HFFc6 (cell line): ENCODE measurements at regions not wholly inside any gene's neighbourhood (a gene's known extent, or its start where the extent isn't known, plus 50 kb on each side); places are given as distances from the start of the nearest gene placed in this dataset.

ENCODE experiments used
- DNase-seq: peaks from one replicate; pipeline ENCODE4 v3.0.0-alpha.2; 2018
- H3K27ac Mint-ChIP-seq: 2 replicates; pipeline ENCODE4 v1.8.0; 2020; ENCODE audit warnings: mild to moderate bottlenecking, mixed read lengths
- H3K27me3 Mint-ChIP-seq: 2 replicates; pipeline ENCODE4 v1.8.0; 2021; ENCODE audit warnings: mild to moderate bottlenecking, moderate library complexity, mixed read lengths; ENCODE audit not compliant: insufficient read depth
- H3K36me3 Mint-ChIP-seq: 2 replicates; pipeline ENCODE4 v1.8.0; 2021; ENCODE audit warnings: low read depth, mixed read lengths
- H3K4me1 Mint-ChIP-seq: 2 replicates; pipeline ENCODE4 v1.8.0; 2020; ENCODE audit warnings: low read depth, mixed read lengths
- H3K4me3 Mint-ChIP-seq: 2 replicates; pipeline ENCODE4 v1.8.0; 2020; ENCODE audit warnings: mild to moderate bottlenecking, moderate library complexity, mixed read lengths
- H3K9me3 Mint-ChIP-seq: 2 replicates; pipeline ENCODE4 v1.8.0; 2020; ENCODE audit warnings: mild to moderate bottlenecking, mixed read lengths
- CTCF ChIP-seq: fragments of 200-600 bp; sonication (generic); IDR thresholded peaks from 2 replicates; pipeline ENCODE4 v1.5.0; 2021; ENCODE audit warnings: antibody characterized with exemption, mild to moderate bottlenecking

GRCh38 chr21:39064325-39065012, 118.8 kb downstream of the PSMG1 start:
- no peak overlapping the region for H3K27ac Mint-ChIP-seq
- TF ChIP-seq CTCF: no peak
- H3K9me3 Mint-ChIP-seq: peaks cover 17% of the 10 kb centered on the region
- peaks cover 8% of the 10 kb centered on the region for H3K27me3 Mint-ChIP-seq
- H3K4me3 Mint-ChIP-seq: no peak overlapping the region
- DNase-seq: no peak
- peaks cover 26% of the 10 kb centered on the region for H3K4me1 Mint-ChIP-seq
- H3K36me3 Mint-ChIP-seq: peaks cover 12% of the 10 kb centered on the region; the same call in 1 of the 2 replicates

- Mint-ChIP-seq H3K27ac (no peak overlapping the region), H3K27me3 (peaks cover 8% of the 10 kb centered on the region), H3K4me3 (no peak overlapping the region), H3K9me3 (peaks cover 9% of the 10 kb centered on the region), H3K4me1 (peaks cover 26% of the 10 kb centered on the region), H3K36me3 (peaks cover 5% of the 10 kb centered on the region; the same call in 1 of the 2 replicates)
- no peak for DNase-seq
- TF ChIP-seq CTCF: no peak
These were observed 119.7 kb downstream of the PSMG1 start for GRCh38 chr21:39063517-39063916.

GRCh38 chr21:39062196-39062595, 121.1 kb downstream of the PSMG1 start:
- no peak for DNase-seq
- peaks cover 8% of the 10 kb centered on the region for H3K27me3 Mint-ChIP-seq
- H3K36me3 Mint-ChIP-seq: no peaks in the 10 kb centered on the region; the same call in 1 of the 2 replicates
- peaks cover 9% of the 10 kb centered on the region for H3K9me3 Mint-ChIP-seq
- no peak overlapping the region for H3K27ac Mint-ChIP-seq
- H3K4me3 Mint-ChIP-seq: no peak overlapping the region
- TF ChIP-seq CTCF: no peak
- peaks cover 16% of the 10 kb centered on the region for H3K4me1 Mint-ChIP-seq

- Mint-ChIP-seq H3K9me3 (peaks cover 9% of the 10 kb centered on the region), H3K27me3 (peaks cover 8% of the 10 kb centered on the region), H3K36me3 (no peaks in the 10 kb centered on the region; the same call in 1 of the 2 replicates), H3K27ac (no peak overlapping the region), H3K4me1 (peaks cover 12% of the 10 kb centered on the region; the same call in 1 of the 2 replicates), H3K4me3 (no peak overlapping the region)
- no peak for DNase-seq
- peak; percentile 24; the same call in 1 of the 2 replicates for TF ChIP-seq CTCF
These were observed 121.5 kb downstream of the PSMG1 start for GRCh38 chr21:39061766-39062165.

GRCh38 chr21:39060485-39061083, 122.7 kb downstream of the PSMG1 start:
- Mint-ChIP-seq H3K4me1 (peaks cover 9% of the 10 kb centered on the region; the same call in 1 of the 2 replicates), H3K4me3 (no peak overlapping the region), H3K36me3 (no peaks in the 10 kb centered on the region; the same call in 1 of the 2 replicates), H3K9me3 (peaks cover 9% of the 10 kb centered on the region), H3K27ac (no peak overlapping the region), H3K27me3 (peaks cover 11% of the 10 kb centered on the region)
- no peak for TF ChIP-seq CTCF
- no peak for DNase-seq
